SK-N-SH treated with all-trans-retinoic acid at 6 μM for 48 hours (cell line): ENCODE measurements at regions not wholly inside any gene's neighbourhood (a gene's known extent, or its start where the extent isn't known, plus 50 kb on each side); places are given as distances from the start of the nearest gene placed in this dataset.

Source experiments
- ATAC-seq: fragments of 200-7000 bp; cut with Tn5 transposase; 3 replicates; pipeline ENCODE4 v1.9.1; 2020; ENCODE audit warnings: mild to moderate bottlenecking, moderate library complexity
- ARNTL ChIP-seq: fragments of 450-650 bp; formaldehyde crosslinking; IDR thresholded peaks from 2 replicates; pipeline ENCODE4 v1.5.0; 2020; ENCODE audit warnings: low read depth, mild to moderate bottlenecking, moderate library complexity, borderline replicate concordance
- BACH2 ChIP-seq: fragments of 250-450 bp; sonication (Bioruptor Pico); IDR thresholded peaks from 2 replicates; pipeline ENCODE4 v1.9.0; 2021; ENCODE audit warnings: mild to moderate bottlenecking, borderline replicate concordance
- CREB5 ChIP-seq: fragments of 250-450 bp; sonication (Bioruptor Pico); IDR thresholded peaks from 2 replicates; pipeline ENCODE4 v1.5.1; 2020; ENCODE audit warnings: low read depth, mild to moderate bottlenecking, moderate library complexity
- CSDC2 ChIP-seq: fragments of 250-450 bp; sonication (Bioruptor Pico); IDR thresholded peaks from 2 replicates; pipeline ENCODE4 v1.5.0; 2020; ENCODE audit warnings: mild to moderate bottlenecking, moderate library complexity
- CSRNP3 ChIP-seq: fragments of 250-450 bp; sonication (Bioruptor Pico); IDR thresholded peaks from 2 replicates; pipeline ENCODE4 v1.5.1; 2021; ENCODE audit warnings: mild to moderate bottlenecking, moderate library complexity
- ESRRG ChIP-seq: fragments of 250-450 bp; sonication (Bioruptor Pico); IDR thresholded peaks from 2 replicates; pipeline ENCODE4 v1.6.1; 2021; ENCODE audit warnings: mild to moderate bottlenecking
- ISL1 ChIP-seq: fragments of 250-450 bp; sonication (Bioruptor Pico); IDR thresholded peaks from 2 replicates; pipeline ENCODE4 v2.1.2; 2022; ENCODE audit warnings: mild to moderate bottlenecking, moderate library complexity
- OSR1 ChIP-seq: fragments of 250-450 bp; sonication (Bioruptor Pico); IDR thresholded peaks from 2 replicates; pipeline ENCODE4 v1.8.0; 2022; ENCODE audit warnings: moderate library complexity, mild to moderate bottlenecking, inconsistent platforms
- PATZ1 ChIP-seq: fragments of 250-450 bp; sonication (Bioruptor Pico); IDR thresholded peaks from 2 replicates; pipeline ENCODE4 v1.8.0; 2020; ENCODE audit warnings: mild to moderate bottlenecking, moderate library complexity, borderline replicate concordance
- POU6F1 ChIP-seq: fragments of 250-450 bp; sonication (Bioruptor Pico); IDR thresholded peaks from 2 replicates; pipeline ENCODE4 v1.8.0; 2021; ENCODE audit warnings: low read depth, mild to moderate bottlenecking, moderate library complexity, borderline replicate concordance
- PPARA ChIP-seq: fragments of 250-450 bp; sonication (Bioruptor Pico); IDR thresholded peaks from 2 replicates; pipeline ENCODE4 v1.5.0; 2020; ENCODE audit warnings: mild to moderate bottlenecking, borderline replicate concordance
- RARB ChIP-seq: fragments of 250-450 bp; sonication (Bioruptor Pico); IDR thresholded peaks from 2 replicates; pipeline ENCODE4 v1.8.0; 2021; ENCODE audit warnings: mild to moderate bottlenecking, moderate library complexity
- SNAI2 ChIP-seq: fragments of 250-450 bp; sonication (Bioruptor Pico); IDR thresholded peaks from 2 replicates; pipeline ENCODE4 v1.5.0; 2020; ENCODE audit warnings: mild to moderate bottlenecking, moderate library complexity
- TCF4 ChIP-seq: fragments of 250-450 bp; sonication (Bioruptor Pico); IDR thresholded peaks from 2 replicates; pipeline ENCODE4 v1.8.0; 2021; ENCODE audit warnings: mild to moderate bottlenecking, moderate library complexity, borderline replicate concordance
- TOX ChIP-seq: fragments of 250-450 bp; sonication (Bioruptor Pico); IDR thresholded peaks from 2 replicates; pipeline ENCODE4 v1.8.0; 2021; ENCODE audit warnings: mild to moderate bottlenecking, moderate library complexity, borderline replicate concordance
- TSHZ2 ChIP-seq: fragments of 250-450 bp; sonication (Bioruptor Pico); IDR thresholded peaks from 2 replicates; pipeline ENCODE4 v1.5.0; 2020; ENCODE audit warnings: mild to moderate bottlenecking, moderate library complexity
- ZC3H10 ChIP-seq: fragments of 250-450 bp; sonication (Bioruptor Pico); IDR thresholded peaks from 2 replicates; pipeline ENCODE4 v1.5.1; 2021; ENCODE audit warnings: mild to moderate bottlenecking, moderate library complexity
- ZFP3 ChIP-seq: fragments of 250-450 bp; sonication (Bioruptor Pico); IDR thresholded peaks from 2 replicates; pipeline ENCODE4 v1.5.0; 2020; ENCODE audit warnings: mild to moderate bottlenecking, moderate library complexity
- ZFP30 ChIP-seq: fragments of 450-650 bp; formaldehyde crosslinking; IDR thresholded peaks from 2 replicates; pipeline ENCODE4 v1.5.0; 2022; ENCODE audit warnings: mild to moderate bottlenecking, moderate library complexity
- ZNF565 ChIP-seq: fragments of 450-650 bp; formaldehyde crosslinking; conservative IDR thresholded peaks from 2 replicates; pipeline ENCODE4 v1.5.0; 2020; ENCODE audit warnings: low read depth, mild to moderate bottlenecking, moderate library complexity
- ZNF70 ChIP-seq: fragments of 450-650 bp; formaldehyde crosslinking; IDR thresholded peaks from 2 replicates; pipeline ENCODE4 v1.5.0; 2020; ENCODE audit warnings: mild to moderate bottlenecking, moderate library complexity
- ZNF8 ChIP-seq: fragments of 450-650 bp; formaldehyde crosslinking; IDR thresholded peaks from 2 replicates; pipeline ENCODE4 v1.5.0; 2020; ENCODE audit warnings: mild to moderate bottlenecking, moderate library complexity

- TF ChIP-seq TOX (CRISPR knock-in tag) (no peak), OSR1 (CRISPR knock-in tag) (no peak), ZNF70 (CRISPR knock-in tag) (no peak)
- TF ChIP-seq, all 23 proteins: peak for 0
Measured at GRCh38 chr4:23238848-23239247, 546.1 kb downstream of the GBA3 start (continued).

- TF ChIP-seq ZFP30 (CRISPR knock-in tag): no peak
- no peak for TF ChIP-seq TCF4
- TF ChIP-seq ZFP3: no peak
- TF ChIP-seq ARNTL (CRISPR knock-in tag): no peak
- TF ChIP-seq CREB5: no peak
- no peak for TF ChIP-seq TOX (CRISPR knock-in tag)
- TF ChIP-seq PATZ1 (CRISPR knock-in tag): no peak
- TF ChIP-seq ZNF70 (CRISPR knock-in tag): no peak
- no peak for TF ChIP-seq ZC3H10
- no peak for TF ChIP-seq ZNF565
- TF ChIP-seq CSDC2 (CRISPR knock-in tag): no peak
- TF ChIP-seq PPARA: no peak
- TF ChIP-seq BACH2 (CRISPR knock-in tag): no peak
- no peak for TF ChIP-seq ZNF8 (CRISPR knock-in tag)
- no peak for TF ChIP-seq POU6F1
- TF ChIP-seq TSHZ2 (CRISPR knock-in tag): no peak
- TF ChIP-seq ISL1 (CRISPR knock-in tag): no peak
- TF ChIP-seq CSRNP3 (CRISPR knock-in tag): no peak
- TF ChIP-seq OSR1 (CRISPR knock-in tag): no peak
- TF ChIP-seq, all 23 proteins: peak for 0
- ATAC-seq: no peak
Measured at GRCh38 chr4:23237771-23238170, 545.0 kb downstream of the GBA3 start.

GRCh38 chr4:23235628-23236390 lies 543.1 kb downstream of the GBA3 start:
- no peak for ATAC-seq
- no peak for TF ChIP-seq ESRRG (CRISPR knock-in tag)

- ATAC-seq: no peak
- TF ChIP-seq CREB5 (no peak), RARB (CRISPR knock-in tag) (no peak), CSRNP3 (CRISPR knock-in tag) (no peak), ZFP3 (no peak), TCF4 (no peak), SNAI2 (CRISPR knock-in tag) (no peak), PATZ1 (CRISPR knock-in tag) (no peak), BACH2 (CRISPR knock-in tag) (no peak)
Measured at GRCh38 chr4:23234716-23235115, 542.0 kb downstream of the GBA3 start.
